ENCODE measurements at regions not wholly inside any gene's neighbourhood (a gene's known extent, or its start where the extent isn't known, plus 50 kb on each side); places are given as distances from the start of the nearest gene placed in this dataset.

DNA sequence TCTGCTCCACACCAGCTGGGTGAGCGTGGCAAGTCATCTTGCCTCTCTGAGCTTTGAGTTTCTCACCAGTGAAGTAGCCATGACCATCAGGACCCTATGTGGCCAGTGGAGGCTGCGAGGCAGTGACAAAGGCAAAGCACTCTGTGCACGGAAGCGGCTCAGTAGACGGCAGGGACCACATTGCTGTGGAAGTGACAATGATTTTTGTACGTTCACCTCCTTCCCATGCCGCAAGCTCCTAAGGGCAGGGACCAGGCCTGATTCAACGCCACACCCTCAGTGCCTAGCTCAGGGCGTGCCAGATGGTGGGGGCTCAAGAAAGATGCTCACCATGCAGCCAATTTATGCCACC is 210.5 kb downstream of the MATN1 start:
- Mint-ChIP-seq H3K4me1 (no peaks in the 10 kb centered on the region), H3K27ac (no peak overlapping the region), H3K9me3 (no peaks in the 10 kb centered on the region), H3K4me3 (no peak overlapping the region), H3K36me3 (no peaks in the 10 kb centered on the region)
- DNase-seq (ENCODE audit: low spot score in 2 of 2) (peak in 1 of 2 donors; percentile 34), ATAC-seq (no peak)

DNA sequence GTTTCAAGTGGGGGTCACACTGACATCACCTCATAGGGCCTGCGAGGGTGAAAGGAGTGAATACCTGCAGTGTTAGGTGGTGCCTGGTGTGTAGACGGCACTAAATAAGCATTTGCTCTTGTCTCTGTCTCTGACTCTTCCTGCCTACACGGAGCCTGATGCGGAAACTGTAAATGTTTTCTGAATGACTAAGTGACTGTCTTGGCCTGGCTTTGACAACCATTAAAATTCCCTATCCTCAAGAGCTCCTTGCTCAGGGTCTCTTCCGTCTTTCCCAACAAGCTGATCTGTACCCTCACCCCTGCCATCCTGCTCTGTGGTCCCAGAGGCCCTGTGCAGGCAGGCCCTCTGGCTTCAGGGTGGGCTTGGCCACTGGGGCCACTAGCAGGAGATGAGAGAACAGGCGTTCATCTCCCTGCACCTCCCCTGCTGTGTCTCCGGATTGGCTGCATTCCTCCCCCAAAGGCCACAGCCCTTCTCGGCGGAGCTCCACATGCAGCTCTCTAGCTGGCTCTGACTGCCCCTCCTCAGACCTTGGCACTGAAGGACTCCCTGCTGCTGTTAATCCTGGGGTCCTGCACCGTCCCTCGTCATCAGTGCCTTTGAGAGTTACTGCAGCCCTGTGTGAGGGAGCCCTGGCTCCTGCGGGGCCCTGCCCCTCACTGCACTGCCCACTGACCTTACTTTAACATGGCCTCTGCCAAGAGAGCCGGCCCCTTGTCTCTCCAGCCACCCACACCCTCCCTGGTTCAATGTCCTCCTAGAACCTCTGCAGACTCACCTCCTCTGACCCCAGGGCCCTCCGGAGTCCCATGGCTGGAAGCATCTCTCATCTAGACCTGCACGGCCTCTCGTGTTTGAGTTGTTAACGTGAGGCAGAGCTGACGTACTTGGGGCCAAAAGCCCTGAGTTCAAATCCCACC is 211.1 kb downstream of the MATN1 start:
- no peak overlapping the region for H3K27ac Mint-ChIP-seq
- no peaks in the 10 kb centered on the region for H3K9me3 Mint-ChIP-seq
- no peak overlapping the region for H3K4me3 Mint-ChIP-seq
- ATAC-seq, result no peak
- H3K36me3 Mint-ChIP-seq, result no peaks in the 10 kb centered on the region
- H3K4me1 Mint-ChIP-seq, result no peaks in the 10 kb centered on the region
- DNase-seq (ENCODE audit: low spot score in 2 of 2), result peak in 1 of 2 donors; percentile 18

DNA sequence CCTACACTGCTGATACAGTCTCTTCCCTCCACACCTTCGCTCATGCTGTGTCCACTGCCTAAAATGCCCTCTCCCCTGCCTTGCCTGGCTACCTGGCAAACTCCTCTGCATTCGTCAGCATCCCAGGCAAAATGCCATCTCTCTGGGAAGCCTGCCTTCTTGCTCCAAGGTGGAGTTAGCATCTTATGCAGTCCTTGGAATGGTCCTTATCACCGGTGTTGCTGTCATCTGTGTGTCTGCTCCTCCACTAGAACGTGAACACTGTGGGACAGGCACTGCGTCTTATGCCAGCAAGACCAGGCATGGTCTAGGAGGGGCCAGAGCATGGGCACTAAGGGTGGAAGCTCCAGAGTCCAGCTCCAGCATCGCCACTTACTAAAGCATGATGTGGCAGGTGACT is 211.8 kb downstream of the MATN1 start:
- DNase-seq (ENCODE audit: low spot score in 2 of 2), result peak in 1 of 2 donors; percentile 28

DNA sequence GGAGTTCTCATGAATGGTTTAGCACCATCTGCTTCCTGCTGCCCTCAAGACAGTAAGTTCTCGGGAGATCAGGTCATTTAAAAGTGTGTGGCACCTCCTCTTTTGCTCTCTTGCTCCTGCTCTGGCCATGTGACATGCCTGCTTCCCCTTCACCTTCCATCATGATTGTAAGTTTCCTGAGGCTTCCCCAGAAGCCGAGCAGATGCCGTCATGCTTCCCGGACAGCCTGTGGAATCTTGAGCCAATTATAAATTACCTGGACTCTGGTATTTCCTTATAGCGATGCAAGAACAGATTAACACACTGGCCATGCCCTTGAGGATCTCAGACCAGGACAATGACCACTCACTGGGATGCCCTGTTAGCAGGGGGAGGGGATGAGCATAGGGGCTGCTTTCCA is 212.3 kb downstream of the MATN1 start:
- no peaks in the 10 kb centered on the region for H3K9me3 Mint-ChIP-seq
- no peaks in the 10 kb centered on the region for H3K36me3 Mint-ChIP-seq
- H3K27ac Mint-ChIP-seq, result no peak overlapping the region
- H3K4me3 Mint-ChIP-seq, result no peak overlapping the region
- H3K4me1 Mint-ChIP-seq, result no peaks in the 10 kb centered on the region
- ATAC-seq (no peak), DNase-seq (ENCODE audit: low spot score in 2 of 2) (peak in 1 of 2 donors; percentile 8)

More for the DNA sequence above, 211.8 kb downstream of the MATN1 start:
- H3K4me3 Mint-ChIP-seq, result no peak overlapping the region
- ATAC-seq, result no peak
- no peaks in the 10 kb centered on the region for H3K9me3 Mint-ChIP-seq
- H3K27ac Mint-ChIP-seq, result no peak overlapping the region
- H3K36me3 Mint-ChIP-seq, result no peaks in the 10 kb centered on the region
- H3K4me1 Mint-ChIP-seq, result no peaks in the 10 kb centered on the region

DNA sequence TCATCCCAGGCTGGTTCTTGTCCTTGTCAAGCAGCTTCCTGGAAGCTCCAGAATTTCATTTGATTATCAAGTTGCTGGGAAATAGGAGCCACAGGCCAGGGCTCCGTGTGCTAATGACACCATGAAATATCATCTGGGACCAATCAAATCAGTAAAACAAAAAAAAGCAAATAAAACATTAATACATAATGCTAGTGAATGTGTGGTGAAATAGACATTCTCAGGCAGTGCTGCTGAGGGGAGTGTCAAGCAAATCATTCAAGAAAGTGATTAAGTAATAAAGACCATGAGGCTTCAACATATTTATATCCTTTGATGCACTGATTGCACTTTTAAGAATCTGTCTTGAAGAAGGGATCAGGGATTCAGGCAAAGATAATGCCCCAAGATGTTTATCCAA is 213.7 kb downstream of the MATN1 start:
- ATAC-seq (no peak), DNase-seq (ENCODE audit: low spot score in 2 of 2) (no peak)
- Mint-ChIP-seq H3K4me1 (no peaks in the 10 kb centered on the region), H3K36me3 (no peaks in the 10 kb centered on the region), H3K9me3 (no peaks in the 10 kb centered on the region), H3K27ac (no peak overlapping the region), H3K4me3 (no peak overlapping the region)

DNA sequence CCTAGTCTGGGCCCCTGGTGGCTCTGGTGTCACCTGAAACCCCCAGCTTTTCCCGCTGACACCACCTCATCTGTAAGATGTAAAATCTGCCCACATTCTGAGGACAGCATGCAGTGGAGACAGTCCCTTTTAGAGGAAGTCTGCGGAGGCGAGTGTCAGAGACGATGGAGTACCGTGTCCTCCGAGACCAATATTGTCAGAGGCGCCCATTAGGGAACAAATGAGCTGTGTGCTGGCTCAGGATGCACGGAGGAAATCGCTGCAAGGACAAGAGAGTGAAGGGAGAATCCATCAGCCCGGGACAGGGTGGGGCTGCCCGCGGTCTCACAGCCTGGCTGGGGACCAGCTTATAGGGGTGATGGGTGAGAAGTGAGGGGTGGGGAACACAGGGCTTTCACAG is 214.8 kb downstream of the MATN1 start:
- ATAC-seq, result no peak
- H3K36me3 Mint-ChIP-seq, result no peaks in the 10 kb centered on the region
- no peaks in the 10 kb centered on the region for H3K9me3 Mint-ChIP-seq
- H3K4me1 Mint-ChIP-seq, result no peaks in the 10 kb centered on the region
- no peak overlapping the region for H3K27ac Mint-ChIP-seq
- H3K4me3 Mint-ChIP-seq, result no peak overlapping the region
- DNase-seq (ENCODE audit: low spot score in 2 of 2), result peak in 1 of 2 donors; percentile 25

DNA sequence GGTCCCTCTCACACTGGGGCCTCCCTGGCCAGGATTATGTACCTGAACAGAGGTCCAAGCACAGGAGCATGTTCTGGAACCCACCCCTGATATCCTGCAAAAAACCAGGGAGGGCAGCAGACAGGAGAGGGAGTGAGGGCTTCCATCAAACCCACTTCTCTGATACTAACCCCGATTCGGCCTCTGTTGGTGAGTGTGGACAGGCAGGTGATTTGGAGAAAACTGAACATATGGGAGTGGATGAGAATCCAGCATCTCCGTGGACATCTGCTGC is 215.3 kb downstream of the MATN1 start:
- Mint-ChIP-seq H3K36me3 (no peaks in the 10 kb centered on the region), H3K4me1 (no peaks in the 10 kb centered on the region), H3K9me3 (peaks cover under 1% of the 10 kb centered on the region), H3K27ac (no peak overlapping the region), H3K4me3 (no peak overlapping the region)
- DNase-seq (ENCODE audit: low spot score in 2 of 2) (peak in 1 of 2 donors; percentile 23), ATAC-seq (no peak)

DNA sequence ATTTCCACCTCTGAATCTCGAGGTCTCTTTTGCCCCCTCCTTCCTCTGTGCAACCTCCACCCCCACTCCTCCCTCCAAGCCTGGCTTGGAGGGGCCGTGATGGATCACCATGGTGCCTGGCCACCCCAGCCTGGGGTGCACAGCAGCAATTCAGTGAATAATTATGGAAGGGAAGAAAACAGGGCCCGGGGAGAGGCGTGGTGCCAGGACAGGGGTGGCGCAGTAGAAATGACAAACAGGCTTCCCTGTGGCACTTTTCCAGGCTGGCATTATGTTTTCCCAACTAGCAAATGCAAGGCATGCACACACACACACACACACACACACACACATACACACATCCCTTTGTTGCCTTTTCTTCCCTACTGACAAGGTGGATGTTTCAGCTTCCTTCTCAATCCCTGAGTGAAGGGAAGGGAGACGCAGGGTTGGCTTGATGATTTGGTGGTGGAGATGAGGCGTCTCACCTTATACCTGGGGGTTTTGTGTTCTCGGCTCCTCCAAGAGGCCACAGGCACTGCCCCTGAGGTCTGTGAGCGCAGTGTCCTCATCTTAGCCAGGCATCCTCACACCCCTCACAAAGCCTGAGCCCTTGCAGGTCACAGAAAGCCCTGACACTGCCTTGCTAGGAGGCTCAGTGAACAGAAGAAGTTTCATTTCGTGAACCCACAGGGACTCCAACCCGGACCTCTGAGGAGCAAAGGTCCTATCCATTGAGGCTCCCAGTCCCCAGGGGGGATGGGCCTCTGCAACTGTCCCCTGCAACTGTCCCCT is 215.8 kb downstream of the MATN1 start:
- H3K27ac Mint-ChIP-seq, result no peak overlapping the region
- peaks cover 5% of the 10 kb centered on the region for H3K9me3 Mint-ChIP-seq
- no peaks in the 10 kb centered on the region for H3K4me1 Mint-ChIP-seq
- H3K36me3 Mint-ChIP-seq, result no peaks in the 10 kb centered on the region
- ATAC-seq (no peak), DNase-seq (ENCODE audit: low spot score in 2 of 2) (peak in 1 of 2 donors; percentile 6)
- no peak overlapping the region for H3K4me3 Mint-ChIP-seq

DNA sequence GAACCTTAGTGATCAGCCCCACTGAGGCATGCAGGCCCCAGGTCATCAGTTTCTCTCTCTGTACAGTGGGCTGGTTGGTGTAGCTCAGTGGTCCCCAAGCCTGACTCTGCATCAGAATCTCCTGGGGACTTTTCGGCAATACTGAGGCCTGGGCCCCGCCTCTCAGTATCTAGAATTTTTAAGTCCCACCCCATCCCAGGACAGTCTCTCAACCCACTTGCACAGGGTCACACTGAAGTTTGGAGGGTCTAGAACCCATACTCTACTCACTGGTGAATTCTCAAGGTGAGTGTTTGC is 216.4 kb downstream of the MATN1 start:
- Mint-ChIP-seq H3K4me1 (no peaks in the 10 kb centered on the region), H3K4me3 (no peak overlapping the region), H3K36me3 (no peaks in the 10 kb centered on the region), H3K9me3 (peaks cover 5% of the 10 kb centered on the region), H3K27ac (no peak overlapping the region)
- DNase-seq (ENCODE audit: low spot score in 2 of 2) (no peak), ATAC-seq (no peak)

DNA sequence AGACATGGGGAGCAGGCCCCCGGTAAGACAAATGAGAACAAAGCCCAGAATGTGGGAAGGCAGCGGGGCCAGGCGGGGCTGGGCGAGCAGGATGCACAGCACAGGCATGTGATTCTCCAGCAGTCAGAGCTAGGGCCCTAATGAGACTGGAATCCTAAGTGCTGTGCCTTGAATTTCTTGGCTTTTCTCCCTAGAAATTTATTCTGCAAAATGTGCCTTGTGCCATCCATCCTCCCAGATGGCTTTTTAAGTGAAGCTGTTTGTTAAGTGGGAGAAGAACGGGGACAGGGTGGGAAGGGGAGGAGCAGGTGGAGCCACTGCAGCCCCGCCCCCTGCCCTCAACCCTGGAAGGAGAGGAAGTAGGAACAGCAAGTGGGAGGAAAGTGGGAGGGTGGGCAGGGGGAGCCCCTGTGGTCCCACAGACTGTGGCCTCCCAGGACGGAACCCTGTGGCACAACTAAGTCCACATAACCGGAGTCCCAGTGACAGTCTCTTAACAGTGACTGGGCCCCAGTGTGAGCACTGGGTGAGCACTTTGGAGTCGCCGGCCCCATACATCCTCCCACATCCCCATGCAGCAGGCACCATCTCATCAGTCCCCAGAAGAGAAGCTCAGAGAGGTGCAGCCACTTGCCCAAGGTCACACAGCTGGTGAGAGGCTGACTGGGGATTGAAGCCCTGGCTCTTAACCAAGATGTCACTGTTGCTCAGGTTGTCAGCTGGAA is 216.9 kb downstream of the MATN1 start:
- no peak for ATAC-seq
- Mint-ChIP-seq H3K9me3 (peaks cover 5% of the 10 kb centered on the region), H3K4me1 (no peaks in the 10 kb centered on the region), H3K36me3 (no peaks in the 10 kb centered on the region), H3K27ac (no peak overlapping the region), H3K4me3 (no peak overlapping the region)
- no peak for DNase-seq (ENCODE audit: low spot score in 2 of 2)

DNA sequence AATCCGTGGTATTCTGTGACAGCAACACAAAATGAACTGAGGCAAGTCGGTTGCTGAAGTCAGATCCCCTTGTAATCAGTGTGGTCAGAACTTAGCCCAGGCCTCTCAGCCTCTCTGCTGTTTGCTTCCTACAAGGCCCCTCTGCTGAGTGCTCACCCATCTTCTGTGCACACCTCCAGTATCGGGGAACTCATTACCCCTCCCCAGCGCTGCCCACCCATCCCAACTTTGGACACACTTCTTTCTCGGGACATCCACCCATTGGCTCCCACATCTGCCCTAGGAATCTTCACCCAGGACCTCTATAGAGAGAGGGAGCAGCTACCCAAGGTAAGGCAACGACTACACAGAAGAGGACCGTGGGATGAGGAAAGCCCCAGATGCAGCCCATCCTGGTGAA is 217.5 kb downstream of the MATN1 start:
- peaks cover 7% of the 10 kb centered on the region for H3K9me3 Mint-ChIP-seq
- no peak overlapping the region for H3K27ac Mint-ChIP-seq
- DNase-seq (ENCODE audit: low spot score in 2 of 2), result no peak
- no peaks in the 10 kb centered on the region for H3K36me3 Mint-ChIP-seq
- no peak for ATAC-seq
- H3K4me3 Mint-ChIP-seq, result no peak overlapping the region
- no peaks in the 10 kb centered on the region for H3K4me1 Mint-ChIP-seq

DNA sequence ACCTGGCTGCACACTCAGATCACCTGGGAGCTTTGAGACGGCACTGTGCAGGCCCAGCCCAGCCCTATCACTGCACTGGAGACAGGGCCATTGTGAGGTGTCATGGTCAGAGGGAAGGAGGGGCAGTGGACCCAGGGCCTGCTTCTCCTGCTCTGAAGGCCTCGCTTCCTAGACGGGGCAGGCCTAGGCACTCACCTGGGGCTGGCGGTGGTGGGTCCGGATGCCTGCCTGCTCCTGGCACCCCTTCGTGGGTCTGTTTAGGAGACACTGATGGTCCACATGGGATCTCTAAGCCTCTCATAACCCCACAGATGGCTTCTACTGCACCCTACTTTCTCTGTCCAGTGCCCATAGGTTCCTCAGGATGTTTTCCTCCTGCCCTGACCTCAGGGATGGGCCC is 230.9 kb downstream of the MATN1 start:
- Mint-ChIP-seq H3K4me3 (no peak overlapping the region), H3K4me1 (no peaks in the 10 kb centered on the region), H3K36me3 (no peaks in the 10 kb centered on the region), H3K27ac (no peak overlapping the region), H3K9me3 (no peaks in the 10 kb centered on the region)
- DNase-seq (ENCODE audit: low spot score in 2 of 2), result no peak
- no peak for ATAC-seq

DNA sequence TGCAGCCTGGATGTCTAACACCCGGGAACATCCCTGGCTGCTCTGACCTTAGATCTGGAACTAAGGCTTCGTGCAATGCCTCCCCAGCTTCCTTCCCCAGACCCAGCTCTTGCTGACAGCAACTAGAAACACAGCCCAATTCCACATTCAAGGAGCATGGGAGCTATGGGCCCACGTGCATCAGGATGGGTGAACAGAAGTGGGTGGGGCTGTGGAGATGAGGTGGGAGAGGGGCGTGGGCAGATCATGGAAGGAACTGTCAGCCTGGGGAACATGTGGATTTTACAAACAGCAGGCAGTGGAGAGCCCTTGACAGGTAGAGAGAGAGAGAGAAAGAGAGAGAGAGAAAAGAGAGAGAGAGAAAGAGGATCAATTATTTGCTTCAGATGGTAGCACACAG is 231.6 kb downstream of the MATN1 start:
- DNase-seq (ENCODE audit: low spot score in 2 of 2), result no peak
- Mint-ChIP-seq H3K27ac (no peak overlapping the region), H3K9me3 (no peaks in the 10 kb centered on the region), H3K4me3 (no peak overlapping the region), H3K36me3 (no peaks in the 10 kb centered on the region), H3K4me1 (no peaks in the 10 kb centered on the region)
- ATAC-seq, result no peak

DNA sequence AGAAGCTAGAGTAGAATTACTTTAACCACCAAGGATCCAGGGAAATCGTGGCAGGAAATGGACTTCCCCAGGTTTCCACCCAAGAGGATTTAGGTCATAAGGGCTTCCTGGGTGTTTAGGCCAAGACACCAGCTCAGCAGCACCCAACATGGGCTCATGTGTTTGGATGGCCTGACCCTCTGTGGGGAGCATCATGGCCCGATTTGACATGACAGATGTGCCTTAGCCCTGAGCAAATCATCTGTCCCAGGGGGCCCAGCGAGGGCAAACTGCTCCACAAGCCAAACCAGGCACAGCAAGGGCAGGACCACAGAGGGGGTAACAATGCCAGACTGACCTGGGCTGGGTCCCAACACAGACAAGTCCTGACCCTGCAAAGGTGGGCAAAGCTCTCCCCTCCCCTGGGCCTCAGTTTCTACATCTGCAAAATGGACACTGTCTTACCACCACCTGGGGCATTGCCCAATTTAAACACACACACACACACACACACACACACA is 232.8 kb downstream of the MATN1 start:
- no peak for DNase-seq (ENCODE audit: low spot score in 2 of 2)
- Mint-ChIP-seq H3K9me3 (no peaks in the 10 kb centered on the region), H3K4me1 (no peaks in the 10 kb centered on the region), H3K4me3 (no peak overlapping the region), H3K36me3 (no peaks in the 10 kb centered on the region), H3K27ac (no peak overlapping the region)
- ATAC-seq, result no peak

DNA sequence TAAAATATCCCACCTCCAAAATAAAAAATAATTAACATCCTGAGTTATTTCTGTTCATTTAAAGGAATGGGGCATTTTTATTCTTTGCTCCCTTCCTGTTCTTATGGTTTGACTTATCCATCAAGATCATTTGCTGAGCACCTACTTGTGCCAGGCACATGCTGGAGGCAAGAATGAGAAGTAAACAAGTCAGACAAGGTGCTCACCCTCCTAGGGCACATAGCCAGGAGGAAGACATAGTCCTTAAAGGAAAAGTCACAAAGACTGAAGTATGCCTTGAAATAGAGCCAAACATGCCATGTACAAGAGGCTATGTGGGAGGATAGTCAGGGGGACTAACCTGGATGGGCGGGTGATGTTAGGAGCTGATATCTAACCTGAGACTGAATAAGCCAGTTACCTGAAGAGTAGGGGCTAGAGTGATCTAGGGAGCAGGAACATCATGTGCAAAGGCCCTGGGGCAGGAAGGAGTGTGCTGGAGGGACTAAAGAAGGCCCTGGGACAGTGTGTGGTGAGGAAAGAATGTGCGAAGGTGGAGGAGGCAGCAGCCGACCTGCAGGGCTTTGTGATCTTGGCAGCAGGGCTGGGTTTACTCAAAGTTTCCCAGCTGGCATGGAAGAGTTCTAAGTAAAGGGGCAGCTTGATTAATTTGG is 233.5 kb downstream of the MATN1 start:
- Mint-ChIP-seq H3K4me1 (no peaks in the 10 kb centered on the region), H3K4me3 (no peak overlapping the region), H3K36me3 (no peaks in the 10 kb centered on the region), H3K27ac (no peak overlapping the region), H3K9me3 (no peaks in the 10 kb centered on the region)
- DNase-seq (ENCODE audit: low spot score in 2 of 2), result no peak
- ATAC-seq, result no peak
